ENCODE measurements at regions not wholly inside any gene's neighbourhood (a gene's known extent, or its start where the extent isn't known, plus 50 kb on each side); places are given as distances from the start of the nearest gene placed in this dataset.

DNA sequence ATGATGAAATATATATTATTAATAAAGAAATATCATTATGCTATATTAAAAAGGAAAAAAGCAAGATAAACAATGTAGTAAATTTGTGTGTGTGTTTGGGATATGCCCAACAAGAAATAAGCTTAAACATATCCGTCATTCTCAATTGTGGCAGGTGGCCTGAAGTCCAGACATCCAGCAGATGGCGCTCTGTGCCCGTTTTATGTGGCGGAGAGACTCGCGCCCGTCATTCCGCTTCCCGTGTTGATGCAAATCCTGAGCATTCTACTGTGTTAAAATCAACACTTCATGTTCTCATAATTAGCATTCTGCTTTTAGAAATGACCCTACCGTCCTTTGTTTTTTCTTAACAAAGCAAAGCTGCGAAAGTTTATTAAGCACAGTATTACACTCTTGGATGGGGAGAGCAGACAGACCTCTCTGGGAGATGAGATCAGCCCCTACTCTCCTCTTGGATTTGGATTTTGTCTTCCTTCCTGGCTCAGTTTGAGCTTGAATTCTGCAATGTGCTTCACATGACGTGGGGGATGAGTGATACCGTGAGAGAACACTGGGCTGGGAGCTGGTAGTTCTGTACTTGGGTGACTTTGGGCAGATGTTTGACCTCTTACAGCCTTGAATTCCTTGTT, 125.8 kb downstream of the MCHR2 start:
- DNase-seq (ENCODE audit: low read depth in 2 of 2, low spot score in 1 of 2), result peak; percentile 11 to 57
